ENCODE measurements at regions not wholly inside any gene's neighbourhood (a gene's known extent, or its start where the extent isn't known, plus 50 kb on each side); places are given as distances from the start of the nearest gene placed in this dataset.

GRCh38 chr6:134828641-134829040, 121.3 kb downstream of the ALDH8A1 start:
- Histone ChIP-seq H3K4me2 (ENCODE audit: low read length, poor library complexity, severe bottlenecking) (no peak overlapping the region), H3K14ac (ENCODE audit: low read length in 2 of 2) (no peak overlapping the region), H3K4ac (ENCODE audit: low read depth in 1 of 2, low read length in 2 of 2) (no peak overlapping the region), H3K27me3 (ENCODE audit: control insufficient read depth in 1 of 2, insufficient read depth in 1 of 2, low read length in 2 of 2) (no peaks in the 10 kb centered on the region), H3K4me1 (ENCODE audit: control insufficient read depth, insufficient read depth, low read depth, low read length) (peaks cover 4% of the 10 kb centered on the region), H2AK5ac (ENCODE audit: low read length, severe bottlenecking) (no peak overlapping the region), H3K27ac (ENCODE audit: low read length, poor library complexity, severe bottlenecking) (no peak overlapping the region), H3K9me3 (ENCODE audit: control insufficient read depth, low read length) (peaks cover 3% of the 10 kb centered on the region), H3K23ac (ENCODE audit: low read length in 2 of 2) (no peak overlapping the region), H3K9ac (ENCODE audit: low read length) (no peak overlapping the region), H2BK15ac (ENCODE audit: low read depth, poor library complexity, severe bottlenecking) (no peak overlapping the region), H4K91ac (ENCODE audit: low read length) (no peak overlapping the region), H2AFZ (ENCODE audit: low read depth, low read length) (no peak overlapping the region), H4K8ac (ENCODE audit: low read length) (no peak overlapping the region), H3K18ac (ENCODE audit: low read depth in 1 of 2, low read length in 2 of 2) (no peak overlapping the region), H3K79me1 (replicated peaks; ENCODE audit: low read length, poor library complexity, severe bottlenecking) (no peaks in the 10 kb centered on the region), H3K36me3 (ENCODE audit: control insufficient read depth in 1 of 2, insufficient read depth in 2 of 2, low read depth in 1 of 2, low read length in 2 of 2) (no peaks in the 10 kb centered on the region), H3K4me3 (ENCODE audit: insufficient read depth in 1 of 2, low read depth in 1 of 2, low read length in 2 of 2) (no peak overlapping the region), H2BK5ac (ENCODE audit: low read depth, low read length, poor library complexity, severe bottlenecking) (no peak overlapping the region), H2BK120ac (ENCODE audit: low read depth, low read length) (no peak overlapping the region), H2BK12ac (ENCODE audit: low read length in 2 of 2) (no peak overlapping the region)
- DNase-seq = no peak
- WGBS = 88% methylated on average over 5 of the region's 5 CpGs

- Histone ChIP-seq H3K23ac (ENCODE audit: low read length in 2 of 2) (no peak overlapping the region), H2BK12ac (ENCODE audit: low read length in 2 of 2) (no peak overlapping the region), H3K18ac (ENCODE audit: low read depth in 1 of 2, low read length in 2 of 2) (no peak overlapping the region), H3K9ac (ENCODE audit: low read length) (no peak overlapping the region), H4K91ac (ENCODE audit: low read length) (no peak overlapping the region), H3K4ac (ENCODE audit: low read depth in 1 of 2, low read length in 2 of 2) (no peak overlapping the region), H3K79me1 (replicated peaks; ENCODE audit: low read length, poor library complexity, severe bottlenecking) (no peaks in the 10 kb centered on the region), H3K27ac (ENCODE audit: low read length, poor library complexity, severe bottlenecking) (no peak overlapping the region), H3K4me1 (ENCODE audit: control insufficient read depth, insufficient read depth, low read depth, low read length) (peaks cover 4% of the 10 kb centered on the region), H3K4me2 (ENCODE audit: low read length, poor library complexity, severe bottlenecking) (no peak overlapping the region), H3K4me3 (ENCODE audit: insufficient read depth in 1 of 2, low read depth in 1 of 2, low read length in 2 of 2) (no peak overlapping the region), H3K9me3 (ENCODE audit: control insufficient read depth, low read length) (peaks cover 3% of the 10 kb centered on the region), H3K36me3 (ENCODE audit: control insufficient read depth in 1 of 2, insufficient read depth in 2 of 2, low read depth in 1 of 2, low read length in 2 of 2) (no peaks in the 10 kb centered on the region), H2BK5ac (ENCODE audit: low read depth, low read length, poor library complexity, severe bottlenecking) (no peak overlapping the region), H2AK5ac (ENCODE audit: low read length, severe bottlenecking) (no peak overlapping the region), H2BK15ac (ENCODE audit: low read depth, poor library complexity, severe bottlenecking) (no peak overlapping the region), H2AFZ (ENCODE audit: low read depth, low read length) (no peak overlapping the region), H3K27me3 (ENCODE audit: control insufficient read depth in 1 of 2, insufficient read depth in 1 of 2, low read length in 2 of 2) (no peaks in the 10 kb centered on the region), H4K8ac (ENCODE audit: low read length) (no peak overlapping the region), H3K14ac (ENCODE audit: low read length in 2 of 2) (no peak overlapping the region), H2BK120ac (ENCODE audit: low read depth, low read length) (no peak overlapping the region)
- WGBS = 97% methylated on average over 3 of the region's 3 CpGs
- DNase-seq = no peak
Observed at GRCh38 chr6:134826889-134827737, 122.8 kb downstream of the ALDH8A1 start.

GRCh38 chr6:134823710-134824034, 126.2 kb downstream of the ALDH8A1 start:
- Histone ChIP-seq H3K14ac (ENCODE audit: low read length in 2 of 2) (no peak overlapping the region), H3K4ac (ENCODE audit: low read depth in 1 of 2, low read length in 2 of 2) (no peak overlapping the region), H3K4me1 (ENCODE audit: control insufficient read depth, insufficient read depth, low read depth, low read length) (no peaks in the 10 kb centered on the region), H3K36me3 (ENCODE audit: control insufficient read depth in 1 of 2, insufficient read depth in 2 of 2, low read depth in 1 of 2, low read length in 2 of 2) (no peaks in the 10 kb centered on the region), H3K23ac (ENCODE audit: low read length in 2 of 2) (no peak overlapping the region), H3K18ac (ENCODE audit: low read depth in 1 of 2, low read length in 2 of 2) (no peak overlapping the region), H3K27ac (ENCODE audit: low read length, poor library complexity, severe bottlenecking) (no peak overlapping the region), H2AFZ (ENCODE audit: low read depth, low read length) (no peak overlapping the region), H3K27me3 (ENCODE audit: control insufficient read depth in 1 of 2, insufficient read depth in 1 of 2, low read length in 2 of 2) (no peaks in the 10 kb centered on the region), H3K79me1 (replicated peaks; ENCODE audit: low read length, poor library complexity, severe bottlenecking) (no peaks in the 10 kb centered on the region), H4K8ac (ENCODE audit: low read length) (no peak overlapping the region), H2BK15ac (ENCODE audit: low read depth, poor library complexity, severe bottlenecking) (no peak overlapping the region), H3K4me3 (ENCODE audit: insufficient read depth in 1 of 2, low read depth in 1 of 2, low read length in 2 of 2) (no peak overlapping the region), H2BK5ac (ENCODE audit: low read depth, low read length, poor library complexity, severe bottlenecking) (no peak overlapping the region), H2BK120ac (ENCODE audit: low read depth, low read length) (no peak overlapping the region), H3K9ac (ENCODE audit: low read length) (peak overlapping the region; percentile 64), H3K9me3 (ENCODE audit: control insufficient read depth, low read length) (peaks cover 3% of the 10 kb centered on the region), H3K4me2 (ENCODE audit: low read length, poor library complexity, severe bottlenecking) (no peak overlapping the region), H2AK5ac (ENCODE audit: low read length, severe bottlenecking) (peak overlapping the region; percentile 96), H2BK12ac (ENCODE audit: low read length in 2 of 2) (no peak overlapping the region), H4K91ac (ENCODE audit: low read length) (no peak overlapping the region)
- 83% methylated on average over 2 of the region's 2 CpGs for WGBS
- no peak for DNase-seq

- peak; percentile 88 for DNase-seq
- Histone ChIP-seq H3K4me1 (ENCODE audit: control insufficient read depth, insufficient read depth, low read depth, low read length) (no peaks in the 10 kb centered on the region), H3K27me3 (ENCODE audit: control insufficient read depth in 1 of 2, insufficient read depth in 1 of 2, low read length in 2 of 2) (no peaks in the 10 kb centered on the region), H3K27ac (ENCODE audit: low read length, poor library complexity, severe bottlenecking) (no peak overlapping the region), H4K91ac (ENCODE audit: low read length) (no peak overlapping the region), H3K18ac (ENCODE audit: low read depth in 1 of 2, low read length in 2 of 2) (no peak overlapping the region), H2BK5ac (ENCODE audit: low read depth, low read length, poor library complexity, severe bottlenecking) (peak overlapping the region; percentile 22), H2BK15ac (ENCODE audit: low read depth, poor library complexity, severe bottlenecking) (no peak overlapping the region), H3K23ac (ENCODE audit: low read length in 2 of 2) (no peak overlapping the region), H3K4me3 (ENCODE audit: insufficient read depth in 1 of 2, low read depth in 1 of 2, low read length in 2 of 2) (no peak overlapping the region), H3K9me3 (ENCODE audit: control insufficient read depth, low read length) (peaks cover 3% of the 10 kb centered on the region), H2AFZ (ENCODE audit: low read depth, low read length) (no peak overlapping the region), H3K4ac (ENCODE audit: low read depth in 1 of 2, low read length in 2 of 2) (no peak overlapping the region), H2BK120ac (ENCODE audit: low read depth, low read length) (no peak overlapping the region), H3K79me1 (replicated peaks; ENCODE audit: low read length, poor library complexity, severe bottlenecking) (no peaks in the 10 kb centered on the region), H3K9ac (ENCODE audit: low read length) (peak overlapping the region; percentile 64), H2BK12ac (ENCODE audit: low read length in 2 of 2) (no peak overlapping the region), H3K14ac (ENCODE audit: low read length in 2 of 2) (no peak overlapping the region), H3K4me2 (ENCODE audit: low read length, poor library complexity, severe bottlenecking) (no peak overlapping the region), H4K8ac (ENCODE audit: low read length) (no peak overlapping the region), H3K36me3 (ENCODE audit: control insufficient read depth in 1 of 2, insufficient read depth in 2 of 2, low read depth in 1 of 2, low read length in 2 of 2) (no peaks in the 10 kb centered on the region), H2AK5ac (ENCODE audit: low read length, severe bottlenecking) (peak overlapping the region; percentile 74)
- WGBS = 19% methylated on average over 6 of the region's 10 CpGs
Observed at GRCh38 chr6:134822920-134823709, 126.8 kb downstream of the ALDH8A1 start.

Measured in mesenchymal stem cell (in vitro differentiated cells and primary cell).